GM21447 (cell line): ENCODE measurements at regions not wholly inside any gene's neighbourhood (a gene's known extent, or its start where the extent isn't known, plus 50 kb on each side); places are given as distances from the start of the nearest gene placed in this dataset.

Experiments
- ATAC-seq: cut with Tn5 transposase; IDR thresholded peaks from one replicate; pipeline ENCODE4 v1.9.1; 2021; ENCODE audit not compliant: unreplicated experiment

GRCh38 chr20:40416274-40416673, 272.8 kb downstream of the MAFB start:
- ATAC-seq: no peak

GRCh38 chr20:40414843-40415615, 274.0 kb downstream of the MAFB start:
- ATAC-seq: no peak

GRCh38 chr20:40410028-40410427, 279.0 kb downstream of the MAFB start:
- ATAC-seq: no peak

GRCh38 chr20:40397467-40397866, 291.6 kb downstream of the MAFB start:
- ATAC-seq: no peak

- ATAC-seq: no peak
These were observed 295.6 kb downstream of the MAFB start for GRCh38 chr20:40393197-40394079.

- ATAC-seq: no peak
These were observed 298.4 kb downstream of the MAFB start for GRCh38 chr20:40390654-40391053.

- ATAC-seq: no peak
These were observed 318.2 kb downstream of the MAFB start for GRCh38 chr20:40370800-40371199.

- ATAC-seq: no peak
These were observed 320.2 kb downstream of the MAFB start for GRCh38 chr20:40368876-40369275.

GRCh38 chr20:40361916-40362315, 327.1 kb downstream of the MAFB start:
- no peak for ATAC-seq

GRCh38 chr20:40359131-40359912, 329.7 kb downstream of the MAFB start:
- no peak for ATAC-seq

GRCh38 chr20:40354880-40355279, 334.2 kb downstream of the MAFB start:
- ATAC-seq: no peak

- no peak for ATAC-seq
These were observed 345.6 kb downstream of the MAFB start for GRCh38 chr20:40343390-40343789.

GRCh38 chr20:40341561-40341960, 347.5 kb downstream of the MAFB start:
- ATAC-seq: no peak

- ATAC-seq: no peak
These were observed 349.2 kb downstream of the MAFB start for GRCh38 chr20:40339661-40340449.

- no peak for ATAC-seq
These were observed 352.5 kb downstream of the MAFB start for GRCh38 chr20:40336533-40336932.

GRCh38 chr20:40335901-40336351, 353.1 kb downstream of the MAFB start:
- ATAC-seq: no peak

- no peak for ATAC-seq
These were observed 353.6 kb downstream of the MAFB start for GRCh38 chr20:40335437-40335836.

- no peak for ATAC-seq
These were observed 355.4 kb downstream of the MAFB start for GRCh38 chr20:40333591-40333990.

- ATAC-seq: no peak
These were observed 357.1 kb downstream of the MAFB start for GRCh38 chr20:40331807-40332560.

GRCh38 chr20:40331249-40331648, 357.8 kb downstream of the MAFB start:
- ATAC-seq: no peak
